NCI-H1694 (cell line): ENCODE measurements at regions not wholly inside any gene's neighbourhood (a gene's known extent, or its start where the extent isn't known, plus 50 kb on each side); places are given as distances from the start of the nearest gene placed in this dataset.
"Not testable (repeated sequence)": the region's sequence is repeated elsewhere in the genome, so short reads cannot be mapped to it uniquely, and the experiment has no call there.

Source experiments
- DNase-seq: peaks from one replicate; lab custom pipeline; 2025; lab: John Stamatoyannopoulos, UW

DNA sequence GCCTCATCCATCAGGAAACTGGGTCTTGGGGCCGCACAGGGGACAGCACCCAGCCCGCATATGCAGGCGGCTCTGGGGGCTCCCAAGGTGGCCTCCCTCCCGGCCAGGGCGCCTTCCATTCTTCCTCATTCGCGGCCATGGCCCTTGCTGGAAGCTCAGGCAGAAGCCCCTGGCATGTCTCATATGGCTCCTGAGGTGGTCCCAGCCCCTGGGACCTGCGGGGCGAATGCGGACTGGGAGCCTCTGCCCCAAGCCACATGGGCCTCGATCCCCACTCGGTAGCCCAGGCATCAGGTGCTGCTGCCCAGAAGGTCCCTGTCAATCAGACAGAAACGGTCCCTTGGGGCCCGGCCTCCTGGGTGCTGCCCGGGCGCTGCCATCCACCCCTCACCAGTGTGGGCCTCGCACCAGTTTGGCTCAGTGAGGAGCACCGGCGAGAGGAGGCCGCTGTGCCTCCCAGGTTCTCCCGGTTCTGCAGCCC is 301.6 kb downstream of the TEX29 start:
- no peak for DNase-seq

DNA sequence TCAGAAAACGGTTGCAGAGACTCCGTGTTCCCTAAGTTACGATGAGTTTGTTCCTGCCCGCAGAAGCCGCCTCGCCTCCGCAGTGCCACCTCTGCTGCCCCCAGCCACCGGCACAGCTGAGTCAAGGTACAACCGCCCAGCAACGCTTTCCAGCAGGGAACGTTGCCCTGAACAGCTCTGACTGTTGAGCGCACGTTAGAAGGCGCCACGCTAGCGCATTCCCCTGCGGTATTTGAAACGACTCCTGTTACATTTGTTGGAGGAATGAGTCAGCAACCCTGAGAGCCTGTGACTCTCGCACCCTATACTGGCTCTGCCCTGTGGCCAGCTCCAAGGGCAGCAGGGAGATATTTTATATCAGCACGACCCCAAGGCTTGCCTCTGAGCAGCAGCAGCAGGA is 302.8 kb downstream of the TEX29 start:
- DNase-seq = no peak

DNA sequence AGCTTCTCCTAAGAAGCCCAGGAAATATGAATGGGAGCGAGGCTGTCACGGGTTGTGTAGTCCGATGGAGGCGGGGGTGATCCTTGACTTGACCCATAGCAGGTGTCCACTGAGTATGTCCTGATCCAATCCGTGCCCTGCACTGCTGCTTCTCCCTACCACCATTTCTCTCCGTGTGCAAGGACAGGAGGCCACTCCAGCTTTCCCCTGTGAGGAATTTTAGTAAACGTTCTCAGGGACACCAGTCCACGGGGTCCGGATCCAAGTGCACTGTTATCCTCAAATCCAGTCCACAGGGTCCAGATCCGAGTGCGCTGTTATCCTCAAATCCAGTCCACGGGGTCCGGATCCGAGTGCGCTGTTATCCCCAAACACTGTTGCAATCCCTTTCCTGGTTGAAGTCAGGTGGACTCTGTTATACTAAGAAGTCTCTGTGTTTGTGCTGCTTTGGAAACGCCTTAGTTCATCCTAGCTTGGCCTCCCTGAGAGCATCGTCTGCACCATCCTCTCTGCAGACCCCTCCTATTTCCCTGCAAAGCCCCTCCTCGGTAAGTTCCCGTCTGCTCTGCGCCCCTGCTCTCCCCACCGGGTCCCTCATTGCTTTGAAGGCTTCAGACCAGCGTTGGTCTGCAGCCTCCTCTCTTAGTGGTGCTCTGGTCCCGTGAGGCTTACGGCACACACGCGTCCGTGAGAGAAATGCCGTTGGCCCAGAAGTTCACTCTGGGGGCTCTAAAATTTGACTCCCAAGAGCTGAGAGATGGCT is 303.5 kb downstream of the TEX29 start:
- DNase-seq = no peak

DNA sequence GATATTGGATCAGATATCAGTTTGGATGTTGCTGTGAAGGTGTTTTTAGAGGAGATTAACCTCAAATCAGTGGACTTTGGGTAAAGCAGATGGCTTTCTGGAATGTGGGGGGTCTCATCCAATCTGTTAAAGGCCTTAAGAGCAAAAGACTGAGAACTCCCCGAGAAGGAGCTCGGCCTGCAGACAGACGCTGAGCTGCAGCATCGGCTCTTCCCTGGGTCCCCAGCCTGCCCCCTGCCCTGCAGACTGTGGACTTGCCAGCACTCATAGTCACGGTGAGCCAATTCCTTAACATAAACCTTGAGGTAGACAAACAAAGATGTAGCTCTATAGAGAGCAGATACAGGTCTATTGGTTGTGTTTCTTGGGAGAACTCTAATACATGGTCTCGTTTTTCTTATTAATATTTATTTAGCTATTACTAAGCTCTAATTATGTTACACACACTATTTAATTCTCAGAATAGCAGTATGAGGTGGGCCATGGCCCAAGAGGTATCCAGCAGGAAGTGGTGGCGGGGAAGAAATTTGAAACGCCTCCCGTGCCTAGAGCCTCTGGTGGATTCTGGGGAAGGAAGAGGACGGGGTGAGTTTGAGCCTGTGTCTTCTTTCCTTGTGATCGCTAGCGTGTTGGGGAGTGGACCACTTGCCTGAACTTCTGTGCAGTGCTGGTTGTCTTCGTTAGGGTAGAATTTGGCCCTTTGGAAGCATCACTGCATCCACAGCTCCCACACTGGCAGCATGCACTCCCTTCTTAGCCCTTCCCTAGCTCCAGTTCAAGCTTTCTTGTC is 305.3 kb downstream of the TEX29 start:
- DNase-seq = no peak

DNA sequence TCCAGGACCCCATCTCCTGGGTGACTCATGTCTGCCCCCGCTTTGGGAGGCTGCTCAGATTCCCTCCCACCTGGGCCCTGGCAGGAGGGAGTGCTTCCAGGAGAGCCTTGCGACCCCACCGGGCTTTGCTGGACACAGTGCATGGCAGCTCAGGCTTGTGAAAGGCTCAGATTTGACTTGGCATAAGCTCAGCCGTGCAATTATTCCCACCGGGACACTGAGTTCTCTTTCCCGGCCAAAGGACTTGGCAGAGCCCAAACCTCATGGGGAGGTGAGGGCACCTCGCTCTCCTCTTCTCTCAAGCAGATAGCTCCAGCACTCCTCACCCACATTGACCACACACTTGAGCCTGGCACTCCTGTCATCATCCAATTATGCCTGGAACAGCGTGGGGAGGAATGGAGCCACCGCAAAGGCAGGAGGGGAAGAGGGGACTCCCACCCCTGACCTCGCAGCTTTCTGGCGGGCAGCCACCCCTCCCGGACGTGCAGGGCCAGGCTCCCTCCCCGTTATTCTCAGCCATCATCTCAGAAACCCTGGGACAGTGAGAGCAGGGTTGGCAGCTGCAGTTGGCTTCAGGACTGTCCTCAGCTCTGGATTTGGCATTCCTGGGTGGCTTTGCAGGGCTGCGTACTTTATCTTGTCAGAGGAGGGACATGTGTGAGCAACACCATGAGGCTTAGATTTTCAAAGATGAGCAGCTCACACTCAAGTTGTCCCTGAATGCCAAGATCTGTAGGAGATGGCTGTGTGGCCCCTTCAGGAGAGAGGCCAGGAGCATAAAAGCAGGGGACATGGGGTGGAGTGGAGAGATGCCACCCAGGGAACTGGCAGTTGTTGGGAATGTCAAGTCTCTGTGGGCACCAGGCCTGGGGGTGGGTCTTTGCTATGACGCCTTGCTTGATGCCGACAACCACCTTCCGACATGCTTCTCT is 306.2 kb downstream of the TEX29 start:
- DNase-seq = no peak

DNA sequence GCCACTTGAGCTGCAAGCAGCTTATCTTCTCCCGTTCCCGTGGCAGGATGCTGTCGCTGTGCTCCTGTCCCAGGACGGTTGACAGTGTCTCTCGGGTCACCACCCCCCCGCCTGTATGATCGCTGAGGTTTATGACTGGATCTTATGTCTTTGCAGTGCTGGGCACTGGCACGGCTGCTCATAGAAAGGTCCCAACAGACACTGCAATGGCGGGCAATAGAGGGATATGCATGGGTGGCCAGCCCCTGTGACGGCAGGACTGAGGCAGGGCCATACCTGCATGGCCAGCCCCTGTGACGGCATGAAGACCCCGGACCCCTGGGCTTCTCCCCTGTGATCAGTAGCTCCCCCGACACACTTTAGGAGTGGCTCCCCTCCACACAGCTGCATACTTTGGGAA is 307.2 kb downstream of the TEX29 start:
- no peak for DNase-seq

DNA sequence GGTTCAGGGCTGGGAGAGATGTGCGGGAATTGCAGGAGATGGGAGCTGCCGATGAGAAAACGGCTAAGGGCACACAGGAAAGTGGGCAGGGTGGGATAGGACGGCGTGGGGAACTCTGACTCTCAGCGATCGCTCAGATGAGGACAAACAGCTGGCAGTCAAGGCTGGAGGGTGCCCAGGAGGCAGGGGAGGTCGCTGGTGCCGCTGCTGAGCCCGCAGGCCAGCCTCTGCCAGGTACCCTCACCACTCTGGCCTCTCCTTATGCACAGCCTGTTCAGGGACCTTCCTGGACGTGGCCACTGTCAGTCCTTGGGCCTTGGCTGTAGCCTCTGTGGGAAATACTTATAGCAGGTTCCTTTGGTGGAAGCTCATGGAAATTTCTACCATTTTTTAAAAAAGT is 308.6 kb downstream of the TEX29 start:
- no peak for DNase-seq

DNA sequence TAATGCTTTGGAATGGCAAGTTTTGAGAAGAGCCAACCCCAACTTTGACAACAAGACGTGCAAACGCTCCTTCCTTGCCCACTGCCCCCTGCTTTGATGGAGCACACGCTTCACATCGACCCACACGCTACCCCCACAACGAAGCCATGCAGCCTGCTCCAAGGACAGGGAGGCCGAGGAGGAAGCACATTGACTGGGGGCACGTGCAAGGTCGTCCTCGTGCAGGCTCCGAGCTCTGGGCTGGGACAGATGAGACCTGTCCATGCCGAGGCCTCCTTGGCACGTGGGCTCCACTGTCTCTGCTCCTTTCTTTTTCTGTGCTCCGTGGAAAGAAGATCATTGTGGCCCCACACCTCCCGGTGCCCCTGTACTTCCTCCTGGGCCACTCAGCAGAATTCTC is 309.0 kb downstream of the TEX29 start:
- DNase-seq = no peak

DNA sequence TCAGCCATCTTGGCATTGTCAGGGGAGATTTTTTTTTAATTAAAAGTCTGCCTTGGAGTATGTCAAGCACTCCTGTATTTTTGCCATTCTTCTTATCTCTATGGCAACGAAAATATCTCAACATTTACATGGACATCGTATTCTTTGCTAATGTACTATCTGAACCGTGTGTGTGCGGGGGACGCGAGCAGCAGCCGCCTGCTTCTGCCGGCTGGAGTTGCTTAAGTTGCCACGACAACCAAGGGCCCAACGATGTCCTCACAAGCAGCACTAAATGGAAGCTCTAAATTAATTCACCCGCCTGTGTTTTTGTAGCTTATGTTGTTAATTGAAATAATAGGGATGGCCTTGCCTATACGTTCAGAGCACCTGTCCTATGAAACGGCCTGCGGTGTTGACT is 309.5 kb downstream of the TEX29 start:
- DNase-seq = no peak

DNA sequence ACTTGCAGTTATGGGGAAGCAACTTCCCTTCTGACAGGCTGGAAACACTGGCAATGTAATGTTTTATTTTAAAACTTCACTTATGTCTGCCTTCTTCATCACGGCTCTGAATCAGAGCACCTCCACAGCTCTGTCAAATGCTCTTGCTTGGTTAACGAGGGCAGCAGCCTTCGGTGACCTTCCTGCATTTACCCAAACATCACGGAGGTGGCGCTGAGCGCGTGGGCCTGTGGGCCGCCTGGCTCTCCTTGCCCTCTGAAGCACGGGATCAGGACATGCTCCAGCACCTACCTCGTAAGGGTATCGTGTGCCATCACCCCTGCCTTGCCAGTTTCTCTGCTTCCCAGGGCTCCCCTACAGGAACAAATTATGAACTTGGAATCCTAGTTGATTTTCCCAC is 310.0 kb downstream of the TEX29 start:
- no peak for DNase-seq

DNA sequence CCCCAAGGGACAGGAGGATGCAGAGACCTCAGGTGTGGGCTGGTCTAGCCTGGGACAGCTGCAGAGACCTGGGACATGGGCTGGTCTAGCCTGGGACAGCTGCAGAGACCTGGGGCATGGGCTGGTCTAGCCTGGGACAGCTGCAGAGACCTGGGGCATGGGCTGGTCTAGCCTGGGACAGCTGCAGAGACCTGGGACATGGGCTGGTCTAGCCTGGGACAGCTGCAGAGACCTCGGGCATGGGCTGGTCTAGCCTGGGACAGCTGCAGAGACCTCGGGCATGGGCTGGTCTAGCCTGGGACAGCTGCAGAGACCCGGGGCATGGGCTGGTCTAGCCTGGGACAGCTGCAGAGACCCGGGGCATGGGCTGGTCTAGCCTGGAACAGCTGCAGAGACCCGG is 310.8 kb downstream of the TEX29 start:
- not testable (repeated sequence) for DNase-seq

DNA sequence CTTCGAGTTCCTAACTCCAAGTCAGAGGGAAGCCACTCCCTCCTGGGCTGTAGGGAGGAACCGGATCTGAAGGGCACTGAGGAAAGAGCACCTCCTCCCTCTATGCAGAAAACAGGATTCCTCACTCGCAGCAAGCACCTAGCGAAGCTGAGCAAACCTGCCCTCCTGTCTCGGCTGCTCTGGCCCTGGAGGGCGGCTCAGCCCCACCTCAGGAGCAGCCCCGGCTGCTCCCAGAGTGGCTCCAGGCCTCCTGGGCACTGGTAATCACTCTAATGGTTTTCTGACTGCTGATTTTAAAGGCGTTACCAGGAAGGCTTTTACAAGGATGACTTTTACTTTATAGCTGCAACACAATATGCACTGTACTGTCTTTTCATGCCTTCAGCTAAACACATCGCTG is 312.5 kb downstream of the TEX29 start:
- DNase-seq = no peak

DNA sequence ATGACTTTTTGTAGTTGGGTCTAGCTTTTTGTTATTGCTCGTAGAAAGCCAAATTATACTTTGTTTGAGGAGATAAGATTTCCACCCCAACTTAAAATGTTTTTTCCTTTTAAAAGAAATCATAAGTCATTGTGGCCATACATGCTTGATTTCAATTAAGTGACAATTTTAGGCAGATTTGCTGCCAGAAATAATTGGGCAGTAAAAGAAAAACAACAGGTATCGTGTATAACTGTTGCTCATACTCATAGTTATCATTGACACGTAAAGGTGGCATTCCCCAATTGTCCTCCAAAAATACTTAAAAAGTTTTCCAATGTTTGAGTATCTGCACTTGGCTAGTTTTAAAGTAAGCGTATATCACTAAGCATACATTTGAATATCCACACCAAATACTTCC is 313.0 kb downstream of the TEX29 start:
- no peak for DNase-seq

DNA sequence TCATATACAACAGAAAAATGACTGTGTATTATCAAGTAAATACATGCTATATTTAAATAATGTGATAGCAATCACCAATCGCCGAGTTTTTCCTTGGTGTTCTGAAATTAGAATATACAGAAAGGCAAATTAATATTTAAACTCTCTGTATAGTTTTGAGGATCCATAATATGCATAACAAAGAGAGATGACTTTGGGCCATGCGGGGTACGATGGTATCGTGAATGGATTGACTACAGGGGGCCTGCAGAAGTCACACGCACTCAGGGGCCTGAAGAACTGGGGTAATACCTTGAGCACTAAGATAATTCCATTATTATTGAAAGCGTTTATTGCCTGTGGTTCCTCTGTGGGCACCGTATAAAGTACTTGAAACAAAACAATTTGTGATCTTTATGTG is 314.0 kb downstream of the TEX29 start:
- no peak for DNase-seq

DNA sequence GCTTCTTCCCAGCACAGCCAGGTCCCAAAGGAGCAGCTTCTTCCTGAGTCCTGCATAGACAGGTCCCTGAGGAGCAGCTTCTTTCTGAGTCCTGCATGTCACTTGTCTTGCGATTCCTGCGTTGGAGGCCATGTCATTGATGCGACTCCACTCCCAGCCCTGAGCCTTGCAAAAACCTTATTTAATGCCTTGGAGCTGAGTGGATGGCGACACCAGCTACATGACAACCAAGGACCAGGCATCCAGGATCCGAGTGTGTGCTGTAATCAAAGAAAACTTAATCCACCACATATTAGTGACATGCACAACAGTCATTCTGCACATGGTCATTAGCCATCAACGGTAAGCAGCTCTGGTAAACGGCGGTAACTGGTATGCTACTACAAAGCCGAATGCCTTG is 315.8 kb downstream of the TEX29 start:
- DNase-seq = no peak

DNA sequence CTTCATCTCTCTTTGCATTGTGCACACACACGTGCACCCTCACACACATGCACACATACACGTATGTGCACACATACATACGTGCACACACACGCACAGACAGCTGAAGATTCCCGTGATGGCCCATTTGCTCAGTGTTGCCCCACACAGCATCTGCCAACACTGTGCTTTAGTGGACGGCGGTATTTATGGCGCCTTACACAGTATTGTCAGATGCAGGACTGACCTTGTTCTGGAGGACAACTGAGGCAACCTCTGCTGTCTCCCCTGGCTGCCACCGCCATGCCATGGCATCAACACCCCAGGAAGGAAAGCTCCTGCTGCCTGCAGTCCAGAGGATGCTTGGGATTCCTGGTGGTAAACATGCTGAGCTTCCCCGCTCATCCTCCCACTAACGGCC is 316.4 kb downstream of the TEX29 start:
- DNase-seq = no peak

DNA sequence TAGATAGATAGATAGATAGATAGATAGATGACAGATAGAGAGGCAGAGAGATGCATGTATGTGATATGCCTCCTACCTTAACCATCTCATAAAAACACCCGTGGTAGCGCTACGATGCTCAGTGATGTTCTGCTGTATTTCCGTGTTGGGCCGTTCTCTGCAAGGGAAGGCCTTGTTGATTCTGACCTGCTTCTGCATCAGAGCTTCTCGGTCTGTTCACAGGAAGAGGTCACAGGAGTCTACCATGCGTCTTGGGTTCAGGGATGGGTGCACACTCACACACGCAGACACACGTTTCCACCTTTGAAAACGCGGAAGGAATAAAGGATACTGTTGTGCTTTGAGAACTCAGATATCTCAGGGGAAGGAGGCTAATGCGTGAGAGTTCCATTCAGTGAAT is 316.9 kb downstream of the TEX29 start:
- no peak for DNase-seq

DNA sequence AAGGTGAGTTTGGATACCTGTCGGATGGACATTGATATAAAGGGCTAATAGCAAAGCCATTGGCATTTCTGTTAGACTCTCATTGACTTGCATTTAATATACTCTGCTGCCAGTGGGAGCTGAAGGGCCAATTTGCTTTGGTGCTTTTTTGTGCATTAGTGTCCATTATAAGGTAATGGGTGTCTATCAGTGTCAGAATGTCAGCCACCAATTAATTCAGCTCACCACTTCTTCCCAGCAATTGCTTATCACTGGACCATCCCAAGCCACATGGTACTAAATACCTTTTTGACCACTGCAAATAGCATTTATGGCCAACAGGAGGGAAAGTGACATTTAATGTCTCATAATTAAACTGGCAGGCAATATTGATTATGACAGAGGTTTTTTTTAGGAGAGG is 317.8 kb downstream of the TEX29 start:
- DNase-seq = no peak

DNA sequence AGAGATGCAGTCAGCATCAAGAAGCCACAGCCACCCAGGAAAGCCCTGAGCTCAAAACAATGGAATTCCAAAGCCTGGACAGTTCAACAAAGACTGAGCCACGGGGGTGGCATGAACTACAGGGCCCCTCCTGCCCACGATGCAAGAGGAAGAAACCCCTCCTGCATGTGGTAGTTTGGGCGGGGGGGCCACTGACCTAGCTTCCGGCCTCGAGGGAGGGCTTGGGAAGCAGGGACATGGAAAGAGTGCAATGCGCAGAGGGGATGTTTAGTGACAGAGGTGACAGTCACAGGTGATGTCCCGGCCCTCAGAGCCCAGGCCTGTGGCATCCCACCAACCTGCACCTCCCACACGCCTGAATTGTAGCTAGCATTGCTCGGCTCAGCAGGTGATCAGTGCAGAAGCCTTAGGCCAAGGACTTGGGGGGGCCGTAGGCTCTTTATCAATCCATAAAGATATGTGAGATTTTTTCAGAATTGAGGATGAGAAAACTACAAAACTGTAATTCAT is 318.8 kb downstream of the TEX29 start:
- DNase-seq = no peak

DNA sequence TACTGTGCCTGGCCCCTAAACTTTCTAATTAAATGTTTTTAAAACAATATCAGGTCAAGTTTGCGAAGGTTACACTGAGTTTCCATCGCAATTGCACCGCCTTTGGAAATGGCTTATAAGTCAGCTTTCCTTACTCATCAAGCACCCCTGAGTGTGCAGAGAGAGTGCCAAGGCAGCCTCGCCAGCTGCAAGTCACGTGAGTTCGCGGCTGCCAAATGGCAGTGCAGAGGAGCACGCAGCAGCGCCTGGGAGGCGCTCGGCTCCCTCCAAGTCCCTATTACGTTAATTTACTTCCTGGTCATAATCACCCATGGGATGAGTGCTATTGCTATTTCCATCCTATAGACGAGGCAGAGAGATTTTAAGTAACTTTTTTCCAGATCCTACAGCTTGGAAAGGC is 319.6 kb downstream of the TEX29 start:
- DNase-seq = no peak

DNA sequence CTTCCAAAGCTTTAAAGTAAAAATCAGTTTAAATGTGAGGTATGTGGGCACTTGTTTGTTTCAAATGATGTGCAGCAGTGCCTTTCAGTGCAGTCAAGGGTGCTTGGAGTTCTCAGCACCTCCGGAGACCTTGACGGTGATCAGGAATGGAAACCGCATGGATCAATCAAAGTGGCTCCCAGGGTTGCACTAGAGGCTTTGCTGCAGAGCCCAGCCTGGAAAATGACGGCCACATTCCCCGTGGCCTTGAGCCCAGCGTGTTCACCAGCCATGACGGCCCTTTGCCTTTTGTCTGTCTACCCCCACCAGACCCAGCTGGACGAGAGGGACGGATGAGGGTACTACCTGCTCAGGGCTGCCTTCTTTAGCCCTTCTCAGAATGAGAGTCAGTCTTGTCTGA is 320.0 kb downstream of the TEX29 start:
- DNase-seq = no peak

DNA sequence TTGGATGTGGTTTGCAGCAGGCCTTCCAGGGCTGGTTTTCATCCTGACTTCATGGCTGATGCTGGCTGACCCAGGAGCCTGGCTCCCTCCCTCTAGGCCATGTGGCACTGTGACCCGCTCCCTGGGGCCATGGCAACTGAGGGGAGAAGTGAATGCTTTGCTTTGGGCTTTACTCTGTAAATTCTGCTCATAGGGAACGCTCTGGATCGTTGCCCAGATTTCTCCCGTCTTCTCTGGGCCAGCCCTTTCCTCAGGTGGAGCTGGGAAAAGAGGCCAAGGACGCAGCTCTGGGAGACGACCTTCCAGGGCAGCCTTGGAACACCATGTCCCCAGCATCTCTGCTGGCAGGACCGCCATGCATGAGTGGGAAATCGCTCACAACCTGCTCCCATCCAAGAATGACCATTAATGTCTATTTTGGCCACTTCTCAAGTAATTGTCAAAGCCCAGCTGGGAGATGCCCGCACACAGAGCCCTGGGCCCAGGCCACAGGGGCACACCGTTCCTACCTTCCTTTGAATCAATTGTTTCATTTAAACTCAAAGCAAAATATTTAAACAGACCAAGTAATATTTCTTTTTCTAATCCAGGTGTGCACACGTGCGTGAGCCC is 321.8 kb downstream of the TEX29 start:
- DNase-seq = no peak
